PC-9 (cell line): ENCODE measurements at regions not wholly inside any gene's neighbourhood (a gene's known extent, or its start where the extent isn't known, plus 50 kb on each side); places are given as distances from the start of the nearest gene placed in this dataset.
"Not testable (repeated sequence)": the region's sequence is repeated elsewhere in the genome, so short reads cannot be mapped to it uniquely, and the experiment has no call there.

Source experiments
- BruUV-seq: library from RNA; stranded (reverse); fragments of 400-500 nt; replicated peaks from 2 replicates; lab custom pipeline; 2021; lab: Mats Ljungman, UMichigan
- CTCF ChIA-PET: fragments of 300-600 bp; sonication (Branson Sonifier 250); formaldehyde crosslinking; loops from one replicate; lab custom pipeline; 2022; ENCODE audit warnings: antibody characterized with exemption; lab: Charles Lee
- POLR2A ChIA-PET: fragments of 300-600 bp; sonication (Branson Sonifier 250); formaldehyde crosslinking; loops from one replicate; lab custom pipeline; 2022; ENCODE audit warnings: antibody characterized with exemption; ENCODE audit not compliant: unreplicated experiment; lab: Charles Lee
- DNase-seq, 2 experiments: peaks; one replicate each; pipeline versions ENCODE4 v3.0.0 to v3.0.0-alpha.2; 2015 to 2022; ENCODE audit warnings: mixed read lengths in 1 of 2
- H2AFZ ChIP-seq: fragments of 200-600 bp; sonication (generic); 2 replicates; pipeline ENCODE4 v1.8.1; 2017; ENCODE audit warnings: antibody characterized with exemption
- H3F3A ChIP-seq: fragments of 200-600 bp; sonication (generic); 2 replicates; pipeline ENCODE4 v1.8.1; 2017; ENCODE audit warnings: antibody characterized with exemption, mild to moderate bottlenecking, low read depth; ENCODE audit not compliant: insufficient read depth
- H3K27ac ChIP-seq: fragments of 200-600 bp; sonication (generic); 2 replicates; pipeline ENCODE4 v1.6.1; 2016; ENCODE audit warnings: mixed run types
- H3K27me3 ChIP-seq: fragments of 200-600 bp; sonication (generic); 2 replicates; pipeline ENCODE4 v1.6.1; 2016; ENCODE audit warnings: low read depth, mixed run types; ENCODE audit not compliant: insufficient read depth
- H3K36me3 ChIP-seq: fragments of 200-600 bp; sonication (generic); 2 replicates; pipeline ENCODE4 v1.6.1; 2016; ENCODE audit warnings: low read depth, mixed run types
- H3K4me1 ChIP-seq: fragments of 200-600 bp; sonication (generic); replicated peaks from 2 replicates; pipeline ENCODE4 v1.6.1; 2016; ENCODE audit warnings: mixed run types; ENCODE audit not compliant: insufficient read depth
- H3K4me2 ChIP-seq: fragments of 200-600 bp; sonication (generic); 2 replicates; pipeline ENCODE4 v1.6.1; 2017; ENCODE audit warnings: mixed run types
- H3K4me3 ChIP-seq: fragments of 200-600 bp; sonication (generic); 2 replicates; pipeline ENCODE4 v1.6.1; 2016; ENCODE audit warnings: mixed run types
- H3K79me2 ChIP-seq: fragments of 200-600 bp; sonication (generic); 2 replicates; pipeline ENCODE4 v1.6.1; 2017; ENCODE audit warnings: low read depth, mixed run types
- H3K9me2 ChIP-seq: fragments of 200-600 bp; sonication (generic); 2 replicates; pipeline ENCODE4 v1.8.1; 2017; ENCODE audit warnings: mild to moderate bottlenecking; ENCODE audit not compliant: insufficient read depth
- H3K9me3 ChIP-seq: fragments of 200-600 bp; sonication (generic); 2 replicates; pipeline ENCODE4 v1.8.1; 2016; ENCODE audit warnings: low read depth; ENCODE audit not compliant: insufficient read depth
- H4K20me1 ChIP-seq: fragments of 200-600 bp; sonication (generic); 2 replicates; pipeline ENCODE4 v1.8.1; 2017; ENCODE audit not compliant: insufficient read depth
- EZH2 ChIP-seq: fragments of 200-600 bp; sonication (generic); IDR thresholded peaks from 2 replicates; pipeline ENCODE4 v1.8.0; 2017; ENCODE audit warnings: antibody characterized with exemption, low read depth
- intact Hi-C: fragments of 100-400 bp; cut with micrococcal nuclease; formaldehyde crosslinking; loops from one replicate; pipeline ENCODE4 v1.10.0; 2022; ENCODE audit not compliant: unreplicated experiment
- TF ChIP-seq, protein P1 (sequence below): fragments of 200-600 bp; sonication (generic); conservative IDR thresholded peaks from 2 replicates; pipeline ENCODE4 v1.6.1; 2017; ENCODE audit warnings: mixed run types, antibody characterized with exemption, mild to moderate bottlenecking, moderate library complexity

DNA sequence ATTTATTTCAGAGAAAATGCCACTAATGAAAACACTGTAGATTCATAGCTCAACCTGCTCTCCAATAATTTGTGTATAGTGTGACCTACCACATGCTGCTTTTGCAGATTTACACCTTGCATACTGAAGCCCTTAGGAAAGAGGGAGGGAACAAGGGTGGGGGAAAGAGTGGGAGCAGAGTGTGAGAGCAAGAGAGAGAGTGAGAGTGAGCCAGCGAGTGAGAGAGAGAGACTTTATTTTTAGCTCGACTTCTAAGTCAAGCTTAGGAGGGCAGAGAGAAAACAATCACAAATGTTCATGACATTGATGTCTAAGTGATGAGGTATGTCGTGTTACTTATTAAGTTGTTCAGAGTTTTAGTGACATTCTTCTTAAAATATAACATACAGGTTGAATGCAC lies 112.5 kb upstream of the HAND2 start:
- Histone ChIP-seq H3K27me3 (no peaks in the 10 kb centered on the region), H3K4me2 (no peak overlapping the region), H3K79me2 (no peaks in the 10 kb centered on the region), H2AFZ (no peak overlapping the region), H3K36me3 (no peaks in the 10 kb centered on the region), H3F3A (no peaks in the 10 kb centered on the region), H3K9me3 (no peaks in the 10 kb centered on the region), H3K4me1 (no peaks in the 10 kb centered on the region), H3K4me3 (no peak overlapping the region), H3K9me2 (no peaks in the 10 kb centered on the region), H4K20me1 (no peaks in the 10 kb centered on the region), H3K27ac (no peak overlapping the region)
- TF ChIP-seq EZH2, result no peak
- TF ChIP-seq, protein P1, sequence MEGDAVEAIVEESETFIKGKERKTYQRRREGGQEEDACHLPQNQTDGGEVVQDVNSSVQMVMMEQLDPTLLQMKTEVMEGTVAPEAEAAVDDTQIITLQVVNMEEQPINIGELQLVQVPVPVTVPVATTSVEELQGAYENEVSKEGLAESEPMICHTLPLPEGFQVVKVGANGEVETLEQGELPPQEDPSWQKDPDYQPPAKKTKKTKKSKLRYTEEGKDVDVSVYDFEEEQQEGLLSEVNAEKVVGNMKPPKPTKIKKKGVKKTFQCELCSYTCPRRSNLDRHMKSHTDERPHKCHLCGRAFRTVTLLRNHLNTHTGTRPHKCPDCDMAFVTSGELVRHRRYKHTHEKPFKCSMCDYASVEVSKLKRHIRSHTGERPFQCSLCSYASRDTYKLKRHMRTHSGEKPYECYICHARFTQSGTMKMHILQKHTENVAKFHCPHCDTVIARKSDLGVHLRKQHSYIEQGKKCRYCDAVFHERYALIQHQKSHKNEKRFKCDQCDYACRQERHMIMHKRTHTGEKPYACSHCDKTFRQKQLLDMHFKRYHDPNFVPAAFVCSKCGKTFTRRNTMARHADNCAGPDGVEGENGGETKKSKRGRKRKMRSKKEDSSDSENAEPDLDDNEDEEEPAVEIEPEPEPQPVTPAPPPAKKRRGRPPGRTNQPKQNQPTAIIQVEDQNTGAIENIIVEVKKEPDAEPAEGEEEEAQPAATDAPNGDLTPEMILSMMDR, result no peak
- intact Hi-C loops, result no loop called here
- ChIA-PET CTCF (no interaction called here), POLR2A (no interaction called here)
- BruUV-seq, result no TSS peak
- no peak for DNase-seq

- no peaks in the 10 kb centered on the region for H3K9me3 ChIP-seq
- intact Hi-C loops, result no loop called here
- H3K4me1 ChIP-seq, result no peaks in the 10 kb centered on the region
- H2AFZ ChIP-seq, result no peak overlapping the region
- POLR2A ChIA-PET, result no interaction called here
- no peak for TF ChIP-seq EZH2
- TF ChIP-seq, protein P1, result no peak
- no peak overlapping the region for H3K4me3 ChIP-seq
- no peaks in the 10 kb centered on the region for H3K9me2 ChIP-seq
- H4K20me1 ChIP-seq, result no peaks in the 10 kb centered on the region
- no TSS peak for BruUV-seq
- no peak overlapping the region for H3K4me2 ChIP-seq
- no peaks in the 10 kb centered on the region for H3K27me3 ChIP-seq
- H3F3A ChIP-seq, result no peaks in the 10 kb centered on the region
- DNase-seq, result no peak
- H3K36me3 ChIP-seq, result no peaks in the 10 kb centered on the region
- CTCF ChIA-PET, result no interaction called here
- no peak overlapping the region for H3K27ac ChIP-seq
- no peaks in the 10 kb centered on the region for H3K79me2 ChIP-seq
Measured at GRCh38 chr4:173635395-173635794, 105.4 kb upstream of the HAND2 start.

GRCh38 chr4:173626277-173626676 lies 96.2 kb upstream of the HAND2 start:
- Histone ChIP-seq H3K36me3 (no peaks in the 10 kb centered on the region), H4K20me1 (no peaks in the 10 kb centered on the region), H3K4me1 (no peaks in the 10 kb centered on the region), H3F3A (no peaks in the 10 kb centered on the region), H3K27ac (no peak overlapping the region), H3K9me3 (no peaks in the 10 kb centered on the region), H3K27me3 (no peaks in the 10 kb centered on the region), H3K4me3 (no peak overlapping the region), H2AFZ (no peak overlapping the region), H3K79me2 (no peaks in the 10 kb centered on the region), H3K9me2 (no peaks in the 10 kb centered on the region), H3K4me2 (no peak overlapping the region)
- intact Hi-C loops, result no loop called here
- BruUV-seq, result no TSS peak
- TF ChIP-seq, protein P1, result no peak
- TF ChIP-seq EZH2, result no peak
- DNase-seq, result no peak
- CTCF ChIA-PET, result no interaction called here
- POLR2A ChIA-PET, result no interaction called here

GRCh38 chr4:173618648-173619047 lies 88.6 kb upstream of the HAND2 start:
- H3K9me2 ChIP-seq, H3K4me3 ChIP-seq, H3K27me3 ChIP-seq, H3K4me2 ChIP-seq, DNase-seq, H3K79me2 ChIP-seq, H3K36me3 ChIP-seq, H4K20me1 ChIP-seq, H3F3A ChIP-seq, H3K27ac ChIP-seq, H2AFZ ChIP-seq, H3K9me3 ChIP-seq, BruUV-seq, POLR2A ChIA-PET, intact Hi-C loops, H3K4me1 ChIP-seq, CTCF ChIA-PET: not testable (repeated sequence)
